WTC11 (cell line): ENCODE measurements at regions not wholly inside any gene's neighbourhood (a gene's known extent, or its start where the extent isn't known, plus 50 kb on each side); places are given as distances from the start of the nearest gene placed in this dataset.

Source experiments
- ATAC-seq: fragments of 200-7000 bp; cut with Tn5 transposase; 2 replicates; pipeline ENCODE4 v1.10.0; 2021; ENCODE audit warnings: mild to moderate bottlenecking, moderate library complexity
- CTCF ChIA-PET: fragments of 300-600 bp; sonication (Branson Sonifier 250); formaldehyde crosslinking; loops from one replicate; lab custom pipeline; 2021; ENCODE audit warnings: antibody characterized with exemption; lab: Charles Lee
- POLR2A ChIA-PET: fragments of 350-600 bp; sonication (Branson Sonifier 250); formaldehyde crosslinking; loops from one replicate; lab custom pipeline; 2021; ENCODE audit warnings: antibody characterized with exemption; lab: Charles Lee
- DNase-seq: peaks from one replicate; pipeline ENCODE4 v3.0.0; 2021; ENCODE audit warnings: low spot score
- H3K27ac Mint-ChIP-seq: 2 replicates; pipeline ENCODE4 v1.8.0; 2021; ENCODE audit warnings: mixed read lengths
- H3K27me3 Mint-ChIP-seq: 2 replicates; pipeline ENCODE4 v1.8.0; 2021; ENCODE audit warnings: low read depth, mild to moderate bottlenecking, moderate library complexity, mixed read lengths
- H3K36me3 Mint-ChIP-seq: 2 replicates; pipeline ENCODE4 v1.8.0; 2021; ENCODE audit warnings: mixed read lengths
- H3K4me1 Mint-ChIP-seq: 2 replicates; pipeline ENCODE4 v1.8.0; 2022; ENCODE audit warnings: mixed read lengths
- H3K4me3 Mint-ChIP-seq: 2 replicates; pipeline ENCODE4 v1.8.0; 2021; ENCODE audit warnings: mild to moderate bottlenecking, moderate library complexity, mixed read lengths
- H3K9me3 Mint-ChIP-seq: 2 replicates; pipeline ENCODE4 v1.8.0; 2021; ENCODE audit warnings: mixed read lengths
- ATF2 ChIP-seq: sonication (generic); formaldehyde crosslinking; IDR thresholded peaks from 2 replicates; pipeline ENCODE4 v1.8.1; 2022; ENCODE audit warnings: low read depth, missing genetic modification reagents, borderline replicate concordance
- ATF3 ChIP-seq: sonication (generic); formaldehyde crosslinking; conservative IDR thresholded peaks from 2 replicates; pipeline ENCODE4 v1.8.1; 2022; ENCODE audit warnings: mild to moderate bottlenecking, missing genetic modification reagents
- ELF4 ChIP-seq: sonication (generic); formaldehyde crosslinking; IDR thresholded peaks from 2 replicates; pipeline ENCODE4 v1.8.1; 2022; ENCODE audit warnings: low read depth, mild to moderate bottlenecking, moderate library complexity, missing genetic modification reagents
- FOXK1 ChIP-seq: sonication (generic); formaldehyde crosslinking; IDR thresholded peaks from 2 replicates; pipeline ENCODE4 v1.8.0; 2022; ENCODE audit warnings: mild to moderate bottlenecking, moderate library complexity, missing genetic modification reagents
- GTF2I ChIP-seq: fragments of 250-450 bp; sonication (Bioruptor Pico); conservative IDR thresholded peaks from 2 replicates; pipeline ENCODE4 v1.4.0; 2021; ENCODE audit warnings: mild to moderate bottlenecking
- JUN ChIP-seq: sonication (generic); formaldehyde crosslinking; IDR thresholded peaks from 2 replicates; pipeline ENCODE4 v1.8.0; 2023; ENCODE audit warnings: mild to moderate bottlenecking, missing genetic modification reagents
- MAX ChIP-seq: sonication (generic); formaldehyde crosslinking; IDR thresholded peaks from 2 replicates; pipeline ENCODE4 v1.8.0; 2022; ENCODE audit warnings: mild to moderate bottlenecking, missing genetic modification reagents
- MYBL2 ChIP-seq: sonication (generic); formaldehyde crosslinking; IDR thresholded peaks from 2 replicates; pipeline ENCODE4 v1.8.1; 2023; ENCODE audit warnings: mild to moderate bottlenecking, moderate library complexity, missing genetic modification reagents
- NFYB ChIP-seq: sonication (generic); formaldehyde crosslinking; conservative IDR thresholded peaks from 2 replicates; pipeline ENCODE4 v1.8.0; 2022; ENCODE audit warnings: low read depth, missing genetic modification reagents
- NR1H2 ChIP-seq: sonication (generic); formaldehyde crosslinking; IDR thresholded peaks from 2 replicates; pipeline ENCODE4 v1.9.0; 2021; ENCODE audit warnings: mild to moderate bottlenecking, moderate library complexity, missing genetic modification reagents
- PRDM15 ChIP-seq: sonication (generic); formaldehyde crosslinking; IDR thresholded peaks from 2 replicates; pipeline ENCODE4 v1.8.0; 2022; ENCODE audit warnings: missing genetic modification reagents
- PREB ChIP-seq: sonication (generic); formaldehyde crosslinking; IDR thresholded peaks from 2 replicates; pipeline ENCODE4 v1.8.1; 2022; ENCODE audit warnings: mild to moderate bottlenecking, missing genetic modification reagents, moderate library complexity, borderline replicate concordance
- RORB ChIP-seq: fragments of 250-450 bp; sonication (Bioruptor Pico); IDR thresholded peaks from 2 replicates; pipeline ENCODE4 v1.9.0; 2021; ENCODE audit warnings: mild to moderate bottlenecking
- SMAD4 ChIP-seq: sonication (generic); formaldehyde crosslinking; IDR thresholded peaks from 2 replicates; pipeline ENCODE4 v1.8.0; 2022; ENCODE audit warnings: mild to moderate bottlenecking, missing genetic modification reagents
- SOX15 ChIP-seq: fragments of 250-450 bp; sonication (Bioruptor Pico); IDR thresholded peaks from 2 replicates; pipeline ENCODE4 v1.9.0; 2021; ENCODE audit warnings: mild to moderate bottlenecking
- TCF7 ChIP-seq: sonication (generic); formaldehyde crosslinking; IDR thresholded peaks from 2 replicates; pipeline ENCODE4 v1.8.0; 2022; ENCODE audit warnings: mild to moderate bottlenecking, low read depth, missing genetic modification reagents, moderate library complexity
- ZNF121 ChIP-seq: sonication (generic); formaldehyde crosslinking; IDR thresholded peaks from 2 replicates; pipeline ENCODE4 v1.8.0; 2023; ENCODE audit warnings: missing genetic modification reagents
- ZNF232 ChIP-seq: sonication (generic); formaldehyde crosslinking; IDR thresholded peaks from 2 replicates; pipeline ENCODE4 v1.8.0; 2022; ENCODE audit warnings: mild to moderate bottlenecking, missing genetic modification reagents
- ZNF263 ChIP-seq: sonication (generic); formaldehyde crosslinking; IDR thresholded peaks from 2 replicates; pipeline ENCODE4 v1.8.1; 2022; ENCODE audit warnings: low read depth, mild to moderate bottlenecking, moderate library complexity, missing genetic modification reagents
- ZNF281 ChIP-seq: sonication (generic); formaldehyde crosslinking; IDR thresholded peaks from 2 replicates; pipeline ENCODE4 v1.8.0; 2023; ENCODE audit warnings: mild to moderate bottlenecking, missing genetic modification reagents

- no peak overlapping the region for H3K4me3 Mint-ChIP-seq
- TF ChIP-seq MAX (no peak), MYBL2 (CRISPR knock-in tag) (no peak), PREB (CRISPR knock-in tag) (no peak), ZNF263 (CRISPR knock-in tag) (no peak), SOX15 (no peak), RORB (CRISPR knock-in tag) (no peak), ZNF281 (no peak), PRDM15 (CRISPR knock-in tag) (no peak), SMAD4 (no peak), NFYB (CRISPR knock-in tag) (no peak), ELF4 (no peak), GTF2I (CRISPR knock-in tag) (no peak), ATF3 (CRISPR knock-in tag) (no peak), FOXK1 (CRISPR knock-in tag) (no peak), ATF2 (CRISPR knock-in tag) (no peak), NR1H2 (no peak), JUN (CRISPR knock-in tag) (no peak), TCF7 (CRISPR knock-in tag) (no peak), ZNF232 (CRISPR knock-in tag) (no peak), ZNF121 (no peak)
- TF ChIP-seq, all 79 proteins: peak for 0
- Mint-ChIP-seq H3K27me3 (peaks cover 98% of the 10 kb centered on the region), H3K36me3 (peaks cover 6% of the 10 kb centered on the region; the same call in 1 of the 2 replicates), H3K27ac (no peak overlapping the region), H3K4me1 (no peaks in the 10 kb centered on the region), H3K9me3 (peaks cover 7% of the 10 kb centered on the region; the same call in 1 of the 2 replicates)
- POLR2A ChIA-PET, result interaction anchor here (0.5 kb wide), 1 partner anchor 450 kb away, joined by 3 read pairs; no protein-coding TSS in a partner anchor
- CTCF ChIA-PET, result interaction anchor here (1.0 kb wide), 1 partner anchor 18 kb away, joined by 4 read pairs; no protein-coding TSS in a partner anchor
- ATAC-seq, result no peak
- DNase-seq, result no peak
Measured at GRCh38 chr11:29361369-29361768, 655.5 kb downstream of the KCNA4 start.
